ENCODE measurements at regions not wholly inside any gene's neighbourhood (a gene's known extent, or its start where the extent isn't known, plus 50 kb on each side); places are given as distances from the start of the nearest gene placed in this dataset.

- TF ChIP-seq CTCF (IDR thresholded peaks at IDR 0.05) (no peak), POLR2A (IDR thresholded peaks at IDR 0.05) (no peak)
Observed at GRCh38 chr6:8659404-8660189, 224.3 kb upstream of the SLC35B3 start.
